SU-DHL-6 (cell line): ENCODE measurements at regions not wholly inside any gene's neighbourhood (a gene's known extent, or its start where the extent isn't known, plus 50 kb on each side); places are given as distances from the start of the nearest gene placed in this dataset.

Experiments
- EZH2phosphoT487 ChIP-seq: fragments of 200-600 bp; sonication (generic), shearing (Covaris generic); conservative IDR thresholded peaks from 2 replicates; pipeline ENCODE4 v1.6.1; 2018; ENCODE audit warnings: mild to moderate bottlenecking, antibody characterized with exemption, low read length, moderate library complexity, mixed read lengths
- TF ChIP-seq, protein P1 (sequence below): fragments of 200-600 bp; sonication (generic); IDR thresholded peaks from one replicate; pipeline ENCODE4 v1.5.1; 2017; ENCODE audit warnings: antibody characterized with exemption, mild to moderate bottlenecking, low read length, moderate library complexity; ENCODE audit not compliant: insufficient read depth, poor library complexity, severe bottlenecking

DNA sequence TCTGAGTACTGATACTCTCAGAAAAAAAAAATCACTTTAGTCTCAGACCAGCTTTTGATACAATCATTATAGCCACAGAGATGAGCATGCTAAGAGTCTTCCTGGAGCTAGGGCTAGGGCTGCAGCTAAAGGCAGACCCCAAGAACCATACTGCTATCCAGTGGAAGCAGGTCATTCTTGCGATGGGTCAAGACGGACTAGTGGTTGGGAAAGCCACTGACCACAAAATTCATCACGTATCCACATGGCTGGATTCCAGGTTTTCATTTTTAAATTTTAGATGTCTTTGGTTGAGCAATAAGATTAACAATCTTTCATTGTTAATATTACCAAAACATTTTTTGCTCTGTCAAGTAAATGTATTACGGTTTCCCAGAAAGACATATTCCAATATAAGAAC lies 598.1 kb downstream of the DNAH5 start:
- no peak for TF ChIP-seq EZH2phosphoT487
- TF ChIP-seq, protein P1, sequence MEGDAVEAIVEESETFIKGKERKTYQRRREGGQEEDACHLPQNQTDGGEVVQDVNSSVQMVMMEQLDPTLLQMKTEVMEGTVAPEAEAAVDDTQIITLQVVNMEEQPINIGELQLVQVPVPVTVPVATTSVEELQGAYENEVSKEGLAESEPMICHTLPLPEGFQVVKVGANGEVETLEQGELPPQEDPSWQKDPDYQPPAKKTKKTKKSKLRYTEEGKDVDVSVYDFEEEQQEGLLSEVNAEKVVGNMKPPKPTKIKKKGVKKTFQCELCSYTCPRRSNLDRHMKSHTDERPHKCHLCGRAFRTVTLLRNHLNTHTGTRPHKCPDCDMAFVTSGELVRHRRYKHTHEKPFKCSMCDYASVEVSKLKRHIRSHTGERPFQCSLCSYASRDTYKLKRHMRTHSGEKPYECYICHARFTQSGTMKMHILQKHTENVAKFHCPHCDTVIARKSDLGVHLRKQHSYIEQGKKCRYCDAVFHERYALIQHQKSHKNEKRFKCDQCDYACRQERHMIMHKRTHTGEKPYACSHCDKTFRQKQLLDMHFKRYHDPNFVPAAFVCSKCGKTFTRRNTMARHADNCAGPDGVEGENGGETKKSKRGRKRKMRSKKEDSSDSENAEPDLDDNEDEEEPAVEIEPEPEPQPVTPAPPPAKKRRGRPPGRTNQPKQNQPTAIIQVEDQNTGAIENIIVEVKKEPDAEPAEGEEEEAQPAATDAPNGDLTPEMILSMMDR = no peak
